ENCODE measurements at regions not wholly inside any gene's neighbourhood (a gene's known extent, or its start where the extent isn't known, plus 50 kb on each side); places are given as distances from the start of the nearest gene placed in this dataset.

- TF ChIP-seq TARDBP (IDR thresholded peaks at IDR 0.05) (no peak), HDGF (IDR thresholded peaks at IDR 0.05; ENCODE audit: borderline replicate concordance) (no peak), SUZ12 (IDR thresholded peaks at IDR 0.05) (no peak), SP1 (IDR thresholded peaks at IDR 0.05) (no peak), FOXK2 (IDR thresholded peaks at IDR 0.05) (no peak), BHLHE40 (IDR thresholded peaks at IDR 0.05; ENCODE audit: borderline replicate concordance) (no peak), ARNT (IDR thresholded peaks at IDR 0.05) (no peak)
Observed at GRCh38 chr11:71186806-71187205, 65.6 kb downstream of the SHANK2 start.
